ENCODE measurements at regions not wholly inside any gene's neighbourhood (a gene's known extent, or its start where the extent isn't known, plus 50 kb on each side); places are given as distances from the start of the nearest gene placed in this dataset.

DNA sequence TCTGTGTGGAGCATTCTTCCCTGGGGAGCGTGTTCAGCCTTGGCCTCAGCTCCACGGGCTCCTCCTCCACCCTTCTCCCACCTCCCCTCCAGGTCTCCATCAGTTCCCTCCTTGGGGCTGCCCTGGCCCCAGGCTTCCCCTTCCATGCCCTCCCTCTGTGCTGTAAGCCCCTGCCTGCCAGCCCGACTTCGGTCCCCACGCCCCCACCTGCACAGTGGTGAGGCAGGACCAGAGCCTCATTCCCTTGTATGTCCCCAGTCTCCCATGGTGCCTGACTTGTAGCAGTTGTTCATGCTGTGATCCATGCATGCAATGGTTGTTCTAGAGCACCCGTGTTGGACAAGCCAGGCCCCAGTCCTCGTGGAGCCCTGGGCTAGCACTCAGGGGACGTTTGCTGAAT lies 199.4 kb downstream of the RBFOX3 start:
- H3K9me3 ChIP-seq: no peaks in the 10 kb centered on the region
- H3K4me1 ChIP-seq: peaks cover 0 to 25% (median 0%) of the 10 kb centered on the region in 3 donors
- peaks cover 81% of the 10 kb centered on the region for H3K27me3 ChIP-seq
- H3K4me3 ChIP-seq: no peak overlapping the region
- TF ChIP-seq, protein P1, sequence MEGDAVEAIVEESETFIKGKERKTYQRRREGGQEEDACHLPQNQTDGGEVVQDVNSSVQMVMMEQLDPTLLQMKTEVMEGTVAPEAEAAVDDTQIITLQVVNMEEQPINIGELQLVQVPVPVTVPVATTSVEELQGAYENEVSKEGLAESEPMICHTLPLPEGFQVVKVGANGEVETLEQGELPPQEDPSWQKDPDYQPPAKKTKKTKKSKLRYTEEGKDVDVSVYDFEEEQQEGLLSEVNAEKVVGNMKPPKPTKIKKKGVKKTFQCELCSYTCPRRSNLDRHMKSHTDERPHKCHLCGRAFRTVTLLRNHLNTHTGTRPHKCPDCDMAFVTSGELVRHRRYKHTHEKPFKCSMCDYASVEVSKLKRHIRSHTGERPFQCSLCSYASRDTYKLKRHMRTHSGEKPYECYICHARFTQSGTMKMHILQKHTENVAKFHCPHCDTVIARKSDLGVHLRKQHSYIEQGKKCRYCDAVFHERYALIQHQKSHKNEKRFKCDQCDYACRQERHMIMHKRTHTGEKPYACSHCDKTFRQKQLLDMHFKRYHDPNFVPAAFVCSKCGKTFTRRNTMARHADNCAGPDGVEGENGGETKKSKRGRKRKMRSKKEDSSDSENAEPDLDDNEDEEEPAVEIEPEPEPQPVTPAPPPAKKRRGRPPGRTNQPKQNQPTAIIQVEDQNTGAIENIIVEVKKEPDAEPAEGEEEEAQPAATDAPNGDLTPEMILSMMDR (IDR thresholded peaks at IDR 0.05): no peak
- TF ChIP-seq POLR2A (IDR thresholded peaks at IDR 0.05) (no peak), EP300 (IDR thresholded peaks at IDR 0.05) (no peak), POLR2AphosphoS5 (IDR thresholded peaks at IDR 0.05) (no peak)
- no peak overlapping the region for H3K27ac ChIP-seq
- H3K36me3 ChIP-seq: no peaks in the 10 kb centered on the region
- ATAC-seq: no peak
- WGBS, 2 donors (ENCODE audit: low coverage in 1 of 2): 52 to 56% methylated on average over 2 to 5 of the region's 8 CpGs

DNA sequence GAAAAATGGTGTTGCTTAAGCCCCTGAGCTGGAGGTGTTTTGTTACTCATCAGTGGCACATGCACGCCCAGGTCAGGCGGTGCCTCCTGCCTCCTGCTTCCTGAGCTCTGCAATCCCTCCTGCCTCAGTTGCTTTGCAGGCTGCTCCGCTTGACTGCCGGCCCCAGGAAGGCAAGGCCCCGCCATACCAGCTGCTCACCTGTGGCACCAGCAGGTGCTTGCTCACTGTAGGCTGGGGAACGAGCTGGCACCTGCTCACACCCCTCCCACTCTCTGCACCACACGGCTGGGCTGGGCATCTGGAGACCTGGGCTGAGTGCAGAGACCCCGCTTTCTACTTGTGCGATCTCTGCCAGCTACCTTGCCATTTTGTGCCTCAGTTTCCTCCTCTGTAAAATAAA lies 200.2 kb downstream of the RBFOX3 start:
- Histone ChIP-seq H3K27me3 (peaks cover 81% of the 10 kb centered on the region), H3K4me1 (peaks cover 0 to 25% (median 0%) of the 10 kb centered on the region in 3 donors), H3K4me3 (no peak overlapping the region), H3K27ac (no peak overlapping the region), H3K36me3 (no peaks in the 10 kb centered on the region), H3K9me3 (no peaks in the 10 kb centered on the region)
- 92 to 100% methylated on average over 1 to 2 of the region's 9 CpGs for WGBS, 2 donors (ENCODE audit: low coverage in 1 of 2)
- TF ChIP-seq EP300 (IDR thresholded peaks at IDR 0.05) (no peak), POLR2A (IDR thresholded peaks at IDR 0.05) (no peak), POLR2AphosphoS5 (IDR thresholded peaks at IDR 0.05) (no peak)
- TF ChIP-seq, protein P1 (IDR thresholded peaks at IDR 0.05): no peak
- no peak for ATAC-seq

DNA sequence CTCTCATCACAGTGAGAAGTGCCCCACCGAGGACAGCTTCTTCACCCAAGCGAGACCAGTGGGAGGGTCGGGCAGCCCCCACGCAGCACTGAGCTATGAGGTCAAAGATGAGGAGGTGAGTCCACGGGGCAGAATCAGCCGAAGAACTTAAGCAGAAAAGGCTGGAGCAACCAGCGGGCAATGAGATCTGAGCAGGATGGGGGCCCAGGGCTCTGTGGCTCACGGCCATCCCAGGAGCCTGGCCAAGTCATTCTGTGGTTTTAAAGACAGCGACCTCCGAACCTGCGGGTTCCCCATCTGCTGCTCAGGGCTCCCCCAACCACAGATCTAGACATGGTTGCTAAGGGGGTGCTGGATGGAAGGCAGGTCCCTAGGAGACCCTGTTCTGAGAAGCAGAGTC lies 202.6 kb downstream of the RBFOX3 start:
- no peak for ATAC-seq
- TF ChIP-seq EP300 (IDR thresholded peaks at IDR 0.05): no peak
- no peak for TF ChIP-seq POLR2AphosphoS5 (IDR thresholded peaks at IDR 0.05)
- Histone ChIP-seq H3K27me3 (peaks cover 76% of the 10 kb centered on the region), H3K27ac (no peak overlapping the region), H3K9me3 (no peaks in the 10 kb centered on the region), H3K36me3 (no peaks in the 10 kb centered on the region), H3K4me3 (no peak overlapping the region), H3K4me1 (peaks cover 0 to 6% (median 0%) of the 10 kb centered on the region in 3 donors)
- 73% methylated on average over 9 of the region's 11 CpGs; no CpG with 5 or more reads in 1 of the 2 donors for WGBS, 2 donors (ENCODE audit: low coverage in 1 of 2)

DNA sequence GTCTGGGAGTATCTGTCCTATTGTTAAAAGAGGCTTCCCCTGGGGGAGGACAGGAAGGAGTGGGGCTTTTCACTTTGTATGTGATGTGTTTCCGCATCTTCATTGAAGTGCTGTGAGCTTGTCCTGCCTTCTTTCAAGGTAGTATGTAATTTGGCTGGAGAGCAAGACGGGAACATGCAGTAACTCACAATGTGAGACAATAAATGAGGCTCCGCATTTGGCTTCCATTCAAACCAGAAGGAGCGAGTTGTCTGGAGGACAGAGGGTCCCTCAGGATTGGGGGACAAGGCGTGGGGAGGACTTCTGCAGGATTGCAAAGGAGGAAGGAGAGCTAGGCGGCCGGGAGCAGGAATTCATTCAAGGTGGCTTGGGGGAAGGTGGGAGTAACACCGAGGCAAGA lies 203.5 kb downstream of the RBFOX3 start:
- Histone ChIP-seq H3K4me1 (no peaks in the 10 kb centered on the region), H3K27ac (peak overlapping the region in 1 of 4 donors; percentile 19), H3K9me3 (no peaks in the 10 kb centered on the region), H3K4me3 (no peak overlapping the region), H3K27me3 (peaks cover 85% of the 10 kb centered on the region), H3K36me3 (no peaks in the 10 kb centered on the region)
- no peak for TF ChIP-seq POLR2A (IDR thresholded peaks at IDR 0.05)
- no peak for TF ChIP-seq EP300 (IDR thresholded peaks at IDR 0.05)
- TF ChIP-seq, protein P1 (IDR thresholded peaks at IDR 0.05): no peak
- TF ChIP-seq POLR2AphosphoS5 (IDR thresholded peaks at IDR 0.05): no peak
- ATAC-seq: no peak
- 46 to 64% methylated on average over 2 to 7 of the region's 8 CpGs for WGBS, 2 donors (ENCODE audit: low coverage in 1 of 2)

DNA sequence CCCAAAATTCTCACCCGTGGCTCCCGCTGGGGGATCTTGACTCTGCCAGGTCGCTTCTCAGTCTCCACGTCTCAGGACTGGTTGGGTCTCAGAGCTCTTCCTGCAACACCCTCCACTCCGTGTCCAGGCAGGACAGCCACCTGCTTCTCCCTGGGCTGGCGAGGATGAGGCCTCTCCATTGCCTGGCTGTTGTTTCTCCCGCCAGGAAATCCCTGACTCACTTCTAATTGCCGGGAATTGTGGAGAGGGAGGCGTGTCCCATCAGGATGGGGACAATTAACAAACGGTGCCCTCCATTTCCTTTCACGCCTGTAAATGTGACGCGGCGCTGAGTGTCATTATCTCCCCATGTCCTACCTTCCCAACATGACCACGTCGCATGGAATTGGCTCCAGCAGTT lies 204.5 kb downstream of the RBFOX3 start:
- no peak overlapping the region for H3K27ac ChIP-seq
- peak; percentile 14 for ATAC-seq
- H3K4me1 ChIP-seq: peaks cover 0 to 5% (median 0%) of the 10 kb centered on the region in 3 donors
- H3K27me3 ChIP-seq: peaks cover 91% of the 10 kb centered on the region
- no peaks in the 10 kb centered on the region for H3K9me3 ChIP-seq
- TF ChIP-seq EP300 (IDR thresholded peaks at IDR 0.05) (no peak), POLR2AphosphoS5 (IDR thresholded peaks at IDR 0.05) (peak; percentile 44)
- no peak overlapping the region for H3K4me3 ChIP-seq
- H3K36me3 ChIP-seq: no peaks in the 10 kb centered on the region
- WGBS, 2 donors (ENCODE audit: low coverage in 1 of 2): 48 to 76% methylated on average over 3 to 15 of the region's 16 CpGs

DNA sequence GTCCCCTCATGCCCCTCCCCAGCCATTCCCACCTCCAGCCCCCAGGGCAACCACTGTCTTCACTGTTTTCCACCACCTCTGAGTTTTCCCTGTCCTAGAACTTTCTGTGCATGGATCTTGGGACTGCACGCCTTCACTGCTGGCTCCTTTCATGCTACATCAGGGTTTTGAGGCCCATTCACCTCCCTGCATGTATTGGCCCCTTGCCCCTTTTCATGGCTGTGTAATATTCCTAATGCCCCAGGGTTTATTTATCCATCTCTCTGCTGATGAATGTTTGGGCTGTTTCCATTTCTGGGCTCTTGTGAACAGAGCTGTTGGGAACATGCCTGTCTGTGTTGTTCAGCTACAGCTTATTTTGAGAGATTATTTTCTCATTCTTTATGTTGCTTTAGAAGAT lies 205.0 kb downstream of the RBFOX3 start:
- peaks cover 88% of the 10 kb centered on the region for H3K27me3 ChIP-seq
- TF ChIP-seq, protein P1 (IDR thresholded peaks at IDR 0.05): no peak

More for the DNA sequence above, 205.0 kb downstream of the RBFOX3 start:
- Histone ChIP-seq H3K9me3 (no peaks in the 10 kb centered on the region), H3K36me3 (no peaks in the 10 kb centered on the region), H3K4me1 (peaks cover 0 to 10% (median 0%) of the 10 kb centered on the region in 3 donors), H3K27ac (no peak overlapping the region), H3K4me3 (no peak overlapping the region)
- ATAC-seq: no peak
- WGBS, 2 donors (ENCODE audit: low coverage in 1 of 2): 80 to 85% methylated on average over 1 of the region's 1 CpG
